ENCODE measurements at regions not wholly inside any gene's neighbourhood (a gene's known extent, or its start where the extent isn't known, plus 50 kb on each side); places are given as distances from the start of the nearest gene placed in this dataset.

- TF ChIP-seq CTCF (IDR thresholded peaks at IDR 0.05) (no peak), POLR2A (IDR thresholded peaks at IDR 0.05) (no peak)
Observed at GRCh38 chr2:56812432-56812831, 628.6 kb downstream of the CCDC85A start.

All from esophagus squamous epithelium (tissue), 4 donors.